Lower leg skin (tissue), 4 donors: ENCODE measurements at regions not wholly inside any gene's neighbourhood (a gene's known extent, or its start where the extent isn't known, plus 50 kb on each side); places are given as distances from the start of the nearest gene placed in this dataset.

Experiments
- DNase-seq, 2 donors: peaks; one replicate each; pipeline ENCODE4 v3.0.0-alpha.2; 2019; ENCODE audit warnings: low spot score in 2 of 2
- H3K4me3 ChIP-seq: fragments of 200-600 bp; sonication (generic); 2 replicates; pipeline ENCODE4 v1.5.1; 2017; ENCODE audit warnings: mild to moderate bottlenecking, low read depth; ENCODE audit not compliant: poor library complexity, severe bottlenecking
- CTCF ChIP-seq, 3 donors: fragments of 450-650 bp; IDR thresholded peaks; one replicate each; pipeline ENCODE4 v1.5.1; 2016; ENCODE audit warnings: antibody characterized with exemption in 3 of 3, mild to moderate bottlenecking in 3 of 3, moderate library complexity in 2 of 3
- POLR2A ChIP-seq, 2 donors: fragments of 450-650 bp; IDR thresholded peaks; one replicate each; pipeline ENCODE4 v1.6.1; 2016 to 2017; ENCODE audit warnings: antibody characterized with exemption in 2 of 2, mild to moderate bottlenecking in 1 of 2, moderate library complexity in 1 of 2
- WGBS, 2 donors: methylation state at CpG; one replicate each; pipeline ENCODE4 v1.1.5; 2018; 5-methylcytosine and 5-hydroxymethylcytosine counted together
- intact Hi-C: fragments of 100-400 bp; cut with DNase I; formaldehyde crosslinking; loops from one replicate; pipeline ENCODE4 v1.15.0; 2023; ENCODE audit warnings: low total_unique reads

GRCh38 chr18:11256251-11256650, 106.9 kb upstream of the PIEZO2 start:
- intact Hi-C loops = no loop called here
- TF ChIP-seq CTCF (IDR thresholded peaks at IDR 0.05) = no peak
- no peak for TF ChIP-seq POLR2A (IDR thresholded peaks at IDR 0.05)
- H3K4me3 ChIP-seq = no peak overlapping the region
- DNase-seq = no peak

GRCh38 chr18:11251891-11252270, 102.5 kb upstream of the PIEZO2 start:
- TF ChIP-seq POLR2A (IDR thresholded peaks at IDR 0.05) (no peak), CTCF (IDR thresholded peaks at IDR 0.05) (no peak)
- H3K4me3 ChIP-seq = no peak overlapping the region
- intact Hi-C loops = no loop called here
- 55 to 63% methylated on average over 2 of the region's 2 CpGs for WGBS, 2 donors
- DNase-seq = no peak

GRCh38 chr18:11251229-11251890, 102.0 kb upstream of the PIEZO2 start:
- H3K4me3 ChIP-seq = no peak overlapping the region
- 48 to 51% methylated on average over 2 of the region's 2 CpGs for WGBS, 2 donors
- intact Hi-C loops = no loop called here

GRCh38 chr18:11249391-11249790, 100.0 kb upstream of the PIEZO2 start:
- DNase-seq = no peak
- intact Hi-C loops = no loop called here
- 75 to 81% methylated on average over 2 of the region's 2 CpGs for WGBS, 2 donors
- H3K4me3 ChIP-seq = no peak overlapping the region
- no peak for TF ChIP-seq CTCF (IDR thresholded peaks at IDR 0.05)
- no peak for TF ChIP-seq POLR2A (IDR thresholded peaks at IDR 0.05)

More at GRCh38 chr18:11251229-11251890, 102.0 kb upstream of the PIEZO2 start:
- no peak for DNase-seq
- TF ChIP-seq CTCF (IDR thresholded peaks at IDR 0.05) (no peak), POLR2A (IDR thresholded peaks at IDR 0.05) (no peak)

- intact Hi-C loops = no loop called here
- TF ChIP-seq POLR2A (IDR thresholded peaks at IDR 0.05) (no peak), CTCF (IDR thresholded peaks at IDR 0.05) (no peak)
- no peak overlapping the region for H3K4me3 ChIP-seq
- no peak for DNase-seq
Observed at GRCh38 chr18:11247381-11247970, 98.1 kb upstream of the PIEZO2 start.
